Gastroesophageal sphincter (tissue), 4 donors: ENCODE measurements at regions not wholly inside any gene's neighbourhood (a gene's known extent, or its start where the extent isn't known, plus 50 kb on each side); places are given as distances from the start of the nearest gene placed in this dataset.

Experiments used
- ATAC-seq: fragments of 150-250 bp; one replicate; pipeline ENCODE4 v1.9.1; 2016; ENCODE audit warnings: mild to moderate bottlenecking, moderate library complexity
- H3K27ac ChIP-seq, 4 donors: fragments of 200-600 bp; sonication (generic) in 3 of 4; 1 replicate in 3 of 4; 2 replicates in 1 of 4; pipeline ENCODE4 v1.5.1; 2016 to 2019
- H3K27me3 ChIP-seq: fragments of 200-600 bp; sonication (generic); one replicate; pipeline ENCODE4 v1.5.1; 2019
- H3K36me3 ChIP-seq, 2 donors: fragments of 200-600 bp; sonication (generic); one replicate each; pipeline ENCODE4 v1.5.1; 2019; ENCODE audit warnings: control low read depth in 1 of 2
- H3K4me1 ChIP-seq, 3 donors: fragments of 200-600 bp; sonication (generic); 1 replicate in 2 of 3; 2 replicates in 1 of 3; pipeline ENCODE4 v1.5.1; 2016 to 2019; ENCODE audit warnings: control low read depth in 2 of 3
- H3K4me3 ChIP-seq, 2 donors: fragments of 200-600 bp; sonication (generic); one replicate each; pipeline ENCODE4 v1.5.1; 2019; ENCODE audit warnings: mild to moderate bottlenecking in 1 of 2, moderate library complexity in 1 of 2
- H3K9me3 ChIP-seq, 3 donors: fragments of 200-600 bp; sonication (generic); one replicate each; pipeline ENCODE4 v1.5.1; 2017 to 2019; ENCODE audit warnings: control low read depth in 2 of 3
- EP300 ChIP-seq: sonication (generic); formaldehyde crosslinking; IDR thresholded peaks from one replicate; pipeline ENCODE4 v1.6.1; 2017; ENCODE audit warnings: antibody characterized with exemption, mild to moderate bottlenecking
- POLR2A ChIP-seq, 2 donors: fragments of 450-650 bp; IDR thresholded peaks; one replicate each; pipeline ENCODE4 v1.6.1; 2017; ENCODE audit warnings: antibody characterized with exemption in 2 of 2, mild to moderate bottlenecking in 2 of 2, moderate library complexity in 1 of 2
- POLR2AphosphoS5 ChIP-seq: sonication (generic); formaldehyde crosslinking; IDR thresholded peaks from one replicate; pipeline ENCODE4 v1.6.1; 2017; ENCODE audit warnings: antibody characterized with exemption
- WGBS, 2 donors: methylation state at CpG; one replicate each; pipeline ENCODE4 v1.1.5; 2018; ENCODE audit warnings: low coverage in 1 of 2; 5-methylcytosine and 5-hydroxymethylcytosine counted together
- TF ChIP-seq, protein P1 (sequence below), 4 experiments: fragments of 200-600 bp in 2 of 4; fragments of 450-650 bp in 2 of 4; sonication (generic) in 1 of 4; IDR thresholded peaks; one replicate each; pipeline ENCODE4 v1.5.1; 2017 to 2019; ENCODE audit warnings: antibody characterized with exemption in 4 of 4, mild to moderate bottlenecking in 2 of 4, moderate library complexity in 2 of 4

DNA sequence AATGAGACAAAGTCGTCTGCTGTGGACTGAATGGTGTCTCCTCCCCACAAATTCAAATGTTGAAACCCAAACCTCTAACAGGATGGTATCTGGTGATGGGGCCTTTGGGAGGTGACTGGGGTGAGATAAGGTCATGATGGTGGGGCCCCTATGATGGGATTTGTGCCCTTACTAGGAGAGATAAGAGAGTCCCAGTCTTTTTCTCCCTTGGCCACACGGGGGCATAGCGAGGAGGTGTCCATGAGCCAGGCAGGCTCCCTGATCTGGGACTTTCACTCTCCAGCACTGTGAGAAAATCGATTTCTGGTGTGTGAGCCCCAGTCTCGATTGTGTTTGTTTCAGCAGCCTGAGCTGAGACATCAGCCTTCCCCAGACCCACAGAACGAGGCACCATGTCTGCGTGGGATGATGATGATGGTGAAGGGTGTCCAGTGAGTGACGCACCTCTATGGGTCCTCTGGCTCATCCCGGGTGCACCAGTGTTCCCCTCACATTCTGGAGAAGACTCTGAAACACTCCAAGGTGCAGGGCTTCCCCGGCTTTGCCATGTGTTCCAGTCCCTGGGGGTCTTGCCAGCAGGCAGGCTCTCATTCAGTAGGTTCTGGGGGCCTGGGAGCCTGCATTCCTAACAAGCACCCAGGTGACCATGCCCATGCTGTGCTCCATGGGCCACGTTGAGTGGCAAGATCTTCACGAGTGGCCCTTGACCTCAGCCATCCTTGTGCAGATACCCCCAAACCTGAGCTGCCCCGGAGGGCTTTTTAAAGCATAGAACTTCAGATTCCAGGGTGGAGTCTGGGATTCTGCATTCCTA, 363.0 kb downstream of the CTTN start:
- Histone ChIP-seq H3K4me3 (no peak overlapping the region), H3K9me3 (peaks cover 0 to 5% (median 0%) of the 10 kb centered on the region in 3 donors), H3K4me1 (no peaks in the 10 kb centered on the region), H3K36me3 (peaks cover 0 to 5% of the 10 kb centered on the region in 2 donors), H3K27ac (no peak overlapping the region), H3K27me3 (peaks cover 2% of the 10 kb centered on the region)
- 89 to 90% methylated on average over 2 to 3 of the region's 13 CpGs for WGBS, 2 donors
- TF ChIP-seq, protein P1, sequence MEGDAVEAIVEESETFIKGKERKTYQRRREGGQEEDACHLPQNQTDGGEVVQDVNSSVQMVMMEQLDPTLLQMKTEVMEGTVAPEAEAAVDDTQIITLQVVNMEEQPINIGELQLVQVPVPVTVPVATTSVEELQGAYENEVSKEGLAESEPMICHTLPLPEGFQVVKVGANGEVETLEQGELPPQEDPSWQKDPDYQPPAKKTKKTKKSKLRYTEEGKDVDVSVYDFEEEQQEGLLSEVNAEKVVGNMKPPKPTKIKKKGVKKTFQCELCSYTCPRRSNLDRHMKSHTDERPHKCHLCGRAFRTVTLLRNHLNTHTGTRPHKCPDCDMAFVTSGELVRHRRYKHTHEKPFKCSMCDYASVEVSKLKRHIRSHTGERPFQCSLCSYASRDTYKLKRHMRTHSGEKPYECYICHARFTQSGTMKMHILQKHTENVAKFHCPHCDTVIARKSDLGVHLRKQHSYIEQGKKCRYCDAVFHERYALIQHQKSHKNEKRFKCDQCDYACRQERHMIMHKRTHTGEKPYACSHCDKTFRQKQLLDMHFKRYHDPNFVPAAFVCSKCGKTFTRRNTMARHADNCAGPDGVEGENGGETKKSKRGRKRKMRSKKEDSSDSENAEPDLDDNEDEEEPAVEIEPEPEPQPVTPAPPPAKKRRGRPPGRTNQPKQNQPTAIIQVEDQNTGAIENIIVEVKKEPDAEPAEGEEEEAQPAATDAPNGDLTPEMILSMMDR (IDR thresholded peaks at IDR 0.05), result no peak
- no peak for TF ChIP-seq POLR2A (IDR thresholded peaks at IDR 0.05)
- TF ChIP-seq POLR2AphosphoS5, result no peak
- no peak for TF ChIP-seq EP300
- no peak for ATAC-seq

DNA sequence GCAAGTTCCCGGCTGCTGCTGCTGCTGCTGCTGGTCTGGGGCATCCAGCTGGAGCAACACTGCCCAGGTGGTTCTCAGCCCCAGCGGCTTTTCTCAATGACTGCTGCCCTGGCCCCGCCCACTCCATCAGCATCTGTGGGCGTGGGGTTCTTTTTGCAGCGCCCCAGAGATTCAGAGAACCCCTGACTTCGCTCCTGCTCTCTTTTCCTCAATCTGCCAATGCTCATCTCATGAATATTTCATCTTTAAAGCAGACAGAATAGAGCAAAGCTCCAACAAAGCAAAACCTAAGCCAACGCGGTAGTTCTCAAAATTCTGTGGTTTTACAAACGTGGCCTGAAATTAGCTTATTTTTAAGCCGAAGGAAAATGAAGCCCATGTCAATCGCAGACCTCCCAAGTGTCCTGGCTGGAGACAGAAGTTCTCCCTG, 363.6 kb downstream of the CTTN start:
- H3K4me1 ChIP-seq, result no peaks in the 10 kb centered on the region
- H3K4me3 ChIP-seq, result no peak overlapping the region
- H3K36me3 ChIP-seq, result peaks cover 0 to 5% of the 10 kb centered on the region in 2 donors
- no peaks in the 10 kb centered on the region for H3K27me3 ChIP-seq
- TF ChIP-seq EP300 (no peak), POLR2A (IDR thresholded peaks at IDR 0.05) (no peak), POLR2AphosphoS5 (no peak)
- TF ChIP-seq, protein P1 (IDR thresholded peaks at IDR 0.05), result no peak
- 55 to 84% methylated on average over 4 to 6 of the region's 11 CpGs for WGBS, 2 donors
- no peak for ATAC-seq
- H3K9me3 ChIP-seq, result peaks cover 0 to 11% (median 0%) of the 10 kb centered on the region in 3 donors
- H3K27ac ChIP-seq, result no peak overlapping the region

DNA sequence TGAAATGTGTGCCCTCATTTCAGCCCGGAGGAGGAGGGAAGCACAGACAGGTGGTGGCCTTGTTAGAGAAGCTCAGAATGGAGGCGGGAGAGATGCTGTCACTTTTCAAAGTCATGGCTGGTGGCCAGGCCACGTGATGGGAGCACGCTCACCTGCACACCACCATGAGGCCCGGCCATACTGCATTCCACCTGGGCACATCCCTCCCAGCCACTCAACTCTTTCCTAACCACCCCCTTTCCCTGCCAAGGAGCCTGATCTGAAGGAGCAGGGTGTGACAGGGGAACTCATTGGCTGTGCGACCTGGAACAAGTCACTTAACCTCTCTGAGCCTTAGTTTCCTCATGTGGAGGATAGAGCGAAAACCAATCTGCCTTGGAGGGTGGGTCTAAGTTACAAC, 364.5 kb downstream of the CTTN start:
- WGBS, 2 donors, result 90% methylated on average over 6 of the region's 7 CpGs; no CpG with 5 or more reads in 1 of the 2 donors
- peaks cover 0 to 5% of the 10 kb centered on the region in 2 donors for H3K36me3 ChIP-seq
- H3K27me3 ChIP-seq, result no peaks in the 10 kb centered on the region
- no peak overlapping the region for H3K27ac ChIP-seq
- no peak for ATAC-seq
- H3K4me1 ChIP-seq, result no peaks in the 10 kb centered on the region
- H3K9me3 ChIP-seq, result peaks cover 0 to 11% (median 0%) of the 10 kb centered on the region in 3 donors
- no peak overlapping the region for H3K4me3 ChIP-seq
- TF ChIP-seq, protein P1 (IDR thresholded peaks at IDR 0.05), result no peak
- TF ChIP-seq POLR2A (IDR thresholded peaks at IDR 0.05), result no peak
- no peak for TF ChIP-seq POLR2AphosphoS5
- TF ChIP-seq EP300, result no peak

DNA sequence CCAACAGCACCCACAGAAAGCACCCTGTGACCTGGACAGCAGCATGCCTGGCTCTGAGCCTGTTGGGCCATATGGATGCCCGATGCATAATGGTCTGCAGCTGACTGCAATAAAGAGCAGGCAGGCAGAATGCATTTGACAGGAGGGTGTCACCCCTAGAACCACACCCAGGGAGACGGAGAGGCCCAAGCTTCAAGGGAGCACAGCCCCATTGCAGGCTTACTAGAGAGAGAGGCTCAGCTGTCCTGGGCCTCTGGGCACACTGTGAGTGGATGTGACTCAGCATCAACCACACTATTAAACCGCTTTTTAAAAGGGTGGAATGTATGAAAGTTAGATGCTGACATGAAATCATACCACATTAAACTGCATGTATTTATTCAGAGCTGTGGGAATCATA, 365.3 kb downstream of the CTTN start:
- Histone ChIP-seq H3K4me3 (no peak overlapping the region), H3K36me3 (peaks cover 0 to 5% of the 10 kb centered on the region in 2 donors), H3K27me3 (no peaks in the 10 kb centered on the region), H3K9me3 (peaks cover 0 to 11% (median 0%) of the 10 kb centered on the region in 3 donors), H3K27ac (no peak overlapping the region), H3K4me1 (no peaks in the 10 kb centered on the region)
- TF ChIP-seq, protein P1 (IDR thresholded peaks at IDR 0.05), result no peak
- TF ChIP-seq POLR2A (IDR thresholded peaks at IDR 0.05) (no peak), EP300 (no peak), POLR2AphosphoS5 (no peak)
- no peak for ATAC-seq
- WGBS, 2 donors, result 49 to 100% methylated on average over 1 to 2 of the region's 3 CpGs
